ENCODE measurements at regions not wholly inside any gene's neighbourhood (a gene's known extent, or its start where the extent isn't known, plus 50 kb on each side); places are given as distances from the start of the nearest gene placed in this dataset.

GRCh38 chr1:90534116-90534515 lies 183.0 kb downstream of the BARHL2 start:
- H3K9me2 ChIP-seq (ENCODE audit: insufficient read depth): no peaks in the 10 kb centered on the region
- no peaks in the 10 kb centered on the region for H3K36me3 ChIP-seq (ENCODE audit: control insufficient read depth in 1 of 2, insufficient read depth in 2 of 2, low read length in 2 of 2)
- intact Hi-C loops (cut with micrococcal nuclease): no loop called here
- H3K4me3 ChIP-seq (replicated peaks in 1 of 2; ENCODE audit: low read depth in 1 of 2, low read length in 2 of 2): no peak overlapping the region
- DNase-seq (ENCODE audit: low read depth, low spot score): no peak
- TF ChIP-seq ATF3 (IDR thresholded peaks at IDR 0.05) (no peak), ZNF274 (IDR thresholded peaks at IDR 0.05; ENCODE audit: low read depth, low read length) (no peak), SP1 (IDR thresholded peaks at IDR 0.05; ENCODE audit: low read depth) (no peak), REST (IDR thresholded peaks at IDR 0.05; ENCODE audit: low read depth) (no peak), ELF1 (IDR thresholded peaks at IDR 0.05; ENCODE audit: borderline replicate concordance, low read depth) (no peak), EZH2 (IDR thresholded peaks at IDR 0.05) (no peak), POLR2AphosphoS5 (IDR thresholded peaks at IDR 0.05; ENCODE audit: low read depth, low read length) (no peak), ZBTB33 (IDR thresholded peaks at IDR 0.05; ENCODE audit: extremely low read depth, insufficient replicate concordance, low read length) (no peak), EZH2phosphoT487 (IDR thresholded peaks at IDR 0.05; ENCODE audit: borderline replicate concordance) (no peak), SRF (IDR thresholded peaks at IDR 0.05; ENCODE audit: low read depth) (no peak), JUND (IDR thresholded peaks at IDR 0.05) (no peak), YY1 (IDR thresholded peaks at IDR 0.05; ENCODE audit: extremely low read depth, insufficient replicate concordance, low read depth, low read length) (no peak), FOSL1 (IDR thresholded peaks at IDR 0.05; ENCODE audit: low read depth) (no peak), CBX3 (IDR thresholded peaks at IDR 0.05; ENCODE audit: low read depth) (no peak), RAD21 (IDR thresholded peaks at IDR 0.05; ENCODE audit: low read depth) (no peak), CTCF (IDR thresholded peaks at IDR 0.05 in 2 of 3, conservative IDR thresholded peaks at IDR 0.05 in 1 of 3; ENCODE audit: borderline replicate concordance in 1 of 3, insufficient read depth in 1 of 3, low read depth in 2 of 3, low read length in 2 of 3) (no peak), MAX (IDR thresholded peaks at IDR 0.05) (no peak), EGR1 (IDR thresholded peaks at IDR 0.05; ENCODE audit: low read depth) (no peak), CEBPB (IDR thresholded peaks at IDR 0.05; ENCODE audit: low read depth) (no peak)
- no peak overlapping the region for H3K9ac ChIP-seq (ENCODE audit: low read length)
- no peak overlapping the region for H3K27ac ChIP-seq (ENCODE audit: low read depth, low read length)
- ChIA-PET RAD21 (ENCODE audit: low non-redundant PET in 1 of 2, low total read pairs in 2 of 2, uncharacterized antibody in 2 of 2, unreplicated experiment in 2 of 2) (no interaction called here), POLR2A (no interaction called here), CTCF (no interaction called here)
- peaks cover 44% of the 10 kb centered on the region for H3K27me3 ChIP-seq (ENCODE audit: insufficient read depth, low read length)
- ATAC-seq: no peak
- no TSS peak for BruUV-seq (replicated peaks)
- H3K4me1 ChIP-seq (ENCODE audit: control insufficient read depth in 1 of 2, insufficient read depth in 2 of 2, low read length in 2 of 2): no peaks in the 10 kb centered on the region
- H3K4me2 ChIP-seq (ENCODE audit: low read length): no peak overlapping the region
- no peaks in the 10 kb centered on the region for H3K79me2 ChIP-seq (ENCODE audit: insufficient read depth, low read length)
- H3K9me3 ChIP-seq (ENCODE audit: control insufficient read depth in 1 of 2, insufficient read depth in 1 of 2, low read depth in 1 of 2, low read length in 2 of 2): no peaks in the 10 kb centered on the region
- H2AFZ ChIP-seq (ENCODE audit: low read depth, low read length, poor library complexity, severe bottlenecking): no peak overlapping the region
- no peaks in the 10 kb centered on the region for H4K20me1 ChIP-seq (ENCODE audit: insufficient read depth)
